ENCODE measurements at regions not wholly inside any gene's neighbourhood (a gene's known extent, or its start where the extent isn't known, plus 50 kb on each side); places are given as distances from the start of the nearest gene placed in this dataset.

DNA sequence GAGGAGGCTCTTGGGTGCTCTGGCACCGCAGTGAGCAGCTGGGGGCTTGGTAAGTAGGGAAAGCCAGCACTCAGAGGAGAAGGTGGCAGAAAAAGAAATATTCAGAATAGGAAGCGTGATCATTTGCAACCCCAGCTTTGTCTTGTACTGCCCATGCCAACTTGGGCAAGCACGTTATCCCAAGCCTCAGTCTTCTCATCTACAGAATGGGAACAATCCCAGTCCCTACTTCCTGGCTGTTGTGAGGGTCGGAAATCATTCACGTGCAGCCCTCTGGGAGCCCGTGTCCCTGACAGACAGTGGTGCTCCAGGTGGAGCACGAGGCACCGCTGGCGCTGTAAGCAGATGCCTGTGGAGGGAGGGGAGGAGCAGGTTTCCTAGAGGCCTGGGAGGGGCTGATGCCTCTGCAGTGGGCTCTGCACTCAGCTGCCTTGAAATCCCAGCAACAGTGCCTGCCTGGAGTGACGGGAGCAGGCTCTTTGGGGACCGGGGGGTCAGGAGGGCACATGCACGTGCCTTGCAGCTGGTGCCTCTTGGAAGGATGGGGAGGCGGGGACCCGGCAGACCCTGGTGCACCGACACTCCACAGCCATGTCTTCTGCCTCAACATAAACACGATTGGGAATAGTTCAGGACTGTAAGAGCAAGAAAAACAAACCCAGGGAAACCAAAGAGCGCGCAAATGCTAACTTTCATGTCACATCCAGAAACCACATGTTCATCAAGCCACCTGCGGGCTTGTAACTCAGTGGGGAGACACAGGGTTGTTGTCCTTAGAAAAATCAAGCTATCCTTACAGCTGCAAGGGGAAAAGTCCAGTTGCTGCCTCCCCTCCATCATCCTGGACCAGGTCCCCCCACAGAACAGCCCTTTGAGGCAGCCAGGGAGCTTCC is 86.5 kb upstream of the DIO3 start:
- Mint-ChIP-seq H3K4me1 (peaks cover 7% of the 10 kb centered on the region), H3K27me3 (ENCODE audit: low read depth in 3 of 3) (peaks cover 5 to 10% (median 7%) of the 10 kb centered on the region in 3 donors), H3K9me3 (peaks cover 0 to 3% (median 0%) of the 10 kb centered on the region in 7 donors), H3K36me3 (no peaks in the 10 kb centered on the region), H3K27ac (no peak overlapping the region), H3K4me3 (no peak overlapping the region)
- Histone ChIP-seq H3K27ac (ENCODE audit: low read depth in 1 of 2, low read length in 2 of 2) (no peak overlapping the region), H3K79me2 (ENCODE audit: insufficient read depth, low read length) (no peaks in the 10 kb centered on the region), H3K27me3 (ENCODE audit: control insufficient read depth in 2 of 2, insufficient read depth in 2 of 2, low read length in 2 of 2) (no peaks in the 10 kb centered on the region), H3K9ac (ENCODE audit: insufficient read depth, low read length, poor library complexity, severe bottlenecking) (no peak overlapping the region), H3K4me1 (ENCODE audit: control insufficient read depth in 1 of 2, insufficient read depth in 2 of 2, low read length in 2 of 2) (peaks cover 0 to 5% of the 10 kb centered on the region in 2 donors), H3K4me2 (replicated peaks; ENCODE audit: extremely low read depth, low read length, poor library complexity, severe bottlenecking) (no peak overlapping the region), H3K9me3 (replicated peaks in 1 of 2; ENCODE audit: control insufficient read depth in 1 of 2, insufficient read depth in 1 of 2, low read length in 2 of 2) (no peaks in the 10 kb centered on the region), H4K20me1 (ENCODE audit: insufficient read depth, low read length) (no peaks in the 10 kb centered on the region), H3K4me3 (replicated peaks in 1 of 3; ENCODE audit: low read depth in 2 of 3, low read length in 3 of 3) (no peak overlapping the region), H2AFZ (ENCODE audit: insufficient read depth, low read depth, low read length, poor library complexity, severe bottlenecking) (no peak overlapping the region), H3K36me3 (replicated peaks in 1 of 2; ENCODE audit: control insufficient read depth in 1 of 2, insufficient read depth in 2 of 2, low read length in 2 of 2) (no peaks in the 10 kb centered on the region)
- WGBS (ENCODE audit: insufficient coverage) = 93% methylated on average over 11 of the region's 19 CpGs
- TF ChIP-seq, protein P1, sequence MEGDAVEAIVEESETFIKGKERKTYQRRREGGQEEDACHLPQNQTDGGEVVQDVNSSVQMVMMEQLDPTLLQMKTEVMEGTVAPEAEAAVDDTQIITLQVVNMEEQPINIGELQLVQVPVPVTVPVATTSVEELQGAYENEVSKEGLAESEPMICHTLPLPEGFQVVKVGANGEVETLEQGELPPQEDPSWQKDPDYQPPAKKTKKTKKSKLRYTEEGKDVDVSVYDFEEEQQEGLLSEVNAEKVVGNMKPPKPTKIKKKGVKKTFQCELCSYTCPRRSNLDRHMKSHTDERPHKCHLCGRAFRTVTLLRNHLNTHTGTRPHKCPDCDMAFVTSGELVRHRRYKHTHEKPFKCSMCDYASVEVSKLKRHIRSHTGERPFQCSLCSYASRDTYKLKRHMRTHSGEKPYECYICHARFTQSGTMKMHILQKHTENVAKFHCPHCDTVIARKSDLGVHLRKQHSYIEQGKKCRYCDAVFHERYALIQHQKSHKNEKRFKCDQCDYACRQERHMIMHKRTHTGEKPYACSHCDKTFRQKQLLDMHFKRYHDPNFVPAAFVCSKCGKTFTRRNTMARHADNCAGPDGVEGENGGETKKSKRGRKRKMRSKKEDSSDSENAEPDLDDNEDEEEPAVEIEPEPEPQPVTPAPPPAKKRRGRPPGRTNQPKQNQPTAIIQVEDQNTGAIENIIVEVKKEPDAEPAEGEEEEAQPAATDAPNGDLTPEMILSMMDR (IDR thresholded peaks at IDR 0.05) = no peak
- DNase-seq = no peak
- intact Hi-C loops (cut with micrococcal nuclease) = no loop called here

DNA sequence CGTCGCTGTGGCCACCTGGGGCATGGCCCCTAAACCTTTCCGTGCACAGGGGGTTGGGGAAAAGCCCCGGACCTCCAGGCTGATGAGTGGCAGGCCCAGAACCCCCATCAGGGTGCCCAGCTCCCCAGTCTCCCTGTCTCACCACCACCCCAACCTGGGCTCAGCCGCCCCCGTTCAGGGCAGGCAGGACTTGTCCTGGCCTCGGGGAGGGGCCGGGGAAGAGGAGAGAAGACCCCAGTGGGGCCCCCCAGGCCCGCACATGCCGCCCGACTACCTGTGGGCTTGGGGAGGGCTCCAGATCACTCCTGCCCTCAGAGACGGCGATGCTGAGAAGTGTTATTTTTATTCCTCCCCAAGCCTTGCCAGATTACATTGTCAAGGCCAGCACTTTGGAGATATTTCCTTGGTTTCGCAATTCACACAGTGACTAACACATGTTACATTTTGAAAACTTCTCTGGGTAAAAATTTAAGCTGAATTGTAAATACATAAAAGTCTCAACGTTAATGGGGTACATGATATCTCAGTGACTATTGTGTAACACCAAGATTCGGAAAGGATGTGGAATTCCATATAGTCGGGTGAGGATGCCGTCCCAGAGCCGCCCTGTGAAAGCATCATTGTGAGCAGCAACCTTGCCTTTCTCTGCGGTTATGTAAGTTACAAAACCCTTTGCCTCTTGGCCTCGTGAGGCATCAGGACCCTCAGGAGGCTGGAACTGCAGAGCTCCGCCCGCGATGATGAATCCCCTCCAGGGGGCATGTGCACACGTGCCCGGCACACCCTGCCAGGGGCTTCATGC is 85.6 kb upstream of the DIO3 start:
- TF ChIP-seq, protein P1 (IDR thresholded peaks at IDR 0.05) = no peak
- Mint-ChIP-seq H3K4me1 (peaks cover 7% of the 10 kb centered on the region), H3K9me3 (peaks cover 0 to 3% (median 0%) of the 10 kb centered on the region in 7 donors), H3K27ac (peak overlapping the region in 1 of 7 donors; percentile 33), H3K27me3 (ENCODE audit: low read depth in 3 of 3) (peaks cover 5 to 10% (median 9%) of the 10 kb centered on the region in 3 donors), H3K36me3 (no peaks in the 10 kb centered on the region), H3K4me3 (no peak overlapping the region)
- no peak overlapping the region for H3K27ac ChIP-seq (ENCODE audit: low read depth in 1 of 2, low read length in 2 of 2)
- no peaks in the 10 kb centered on the region for H3K36me3 ChIP-seq (replicated peaks in 1 of 2; ENCODE audit: control insufficient read depth in 1 of 2, insufficient read depth in 2 of 2, low read length in 2 of 2)
- H3K9me3 ChIP-seq (replicated peaks in 1 of 2; ENCODE audit: control insufficient read depth in 1 of 2, insufficient read depth in 1 of 2, low read length in 2 of 2) = no peaks in the 10 kb centered on the region
- H2AFZ ChIP-seq (ENCODE audit: insufficient read depth, low read depth, low read length, poor library complexity, severe bottlenecking) = no peak overlapping the region
- peaks cover 0 to 5% of the 10 kb centered on the region in 2 donors for H3K4me1 ChIP-seq (ENCODE audit: control insufficient read depth in 1 of 2, insufficient read depth in 2 of 2, low read length in 2 of 2)
- H3K79me2 ChIP-seq (ENCODE audit: insufficient read depth, low read length) = no peaks in the 10 kb centered on the region
- H4K20me1 ChIP-seq (ENCODE audit: insufficient read depth, low read length) = no peaks in the 10 kb centered on the region
- WGBS (ENCODE audit: insufficient coverage) = 72% methylated on average over 19 of the region's 26 CpGs
- H3K4me3 ChIP-seq (replicated peaks in 1 of 3; ENCODE audit: low read depth in 2 of 3, low read length in 3 of 3) = no peak overlapping the region
- DNase-seq = peak in 1 of 3 donors; percentile 1
- no peak overlapping the region for H3K9ac ChIP-seq (ENCODE audit: insufficient read depth, low read length, poor library complexity, severe bottlenecking)
- H3K27me3 ChIP-seq (ENCODE audit: control insufficient read depth in 2 of 2, insufficient read depth in 2 of 2, low read length in 2 of 2) = no peaks in the 10 kb centered on the region
- no peak overlapping the region for H3K4me2 ChIP-seq (replicated peaks; ENCODE audit: extremely low read depth, low read length, poor library complexity, severe bottlenecking)
- intact Hi-C loops (cut with micrococcal nuclease) = no loop called here

Measured in CD14-positive monocyte (primary cell).